Stimulated activated CD4-positive, alpha-beta T cell treated with anti-CD3 and anti-CD28 coated beads, Interleukin-1b, Interleukin-23, amount 100 ng/mL, for 1 hour (primary cell): ENCODE measurements at regions not wholly inside any gene's neighbourhood (a gene's known extent, or its start where the extent isn't known, plus 50 kb on each side); places are given as distances from the start of the nearest gene placed in this dataset.

Source experiments
- DNase-seq, 2 donors: peaks; one replicate each; pipeline ENCODE4 v3.0.0-alpha.2; 2020; ENCODE audit warnings: low read depth in 2 of 2

- no peak for DNase-seq
Observed at GRCh38 chr1:234734869-234735268, 124.9 kb upstream of the IRF2BP2 start.

- no peak for DNase-seq
Observed at GRCh38 chr1:234734412-234734835, 124.4 kb upstream of the IRF2BP2 start.

GRCh38 chr1:234733427-234733826 is 123.4 kb upstream of the IRF2BP2 start:
- DNase-seq = no peak

GRCh38 chr1:234732671-234733390 is 122.9 kb upstream of the IRF2BP2 start:
- no peak for DNase-seq

GRCh38 chr1:234732260-234732659 is 122.3 kb upstream of the IRF2BP2 start:
- no peak for DNase-seq

- DNase-seq = no peak
Observed at GRCh38 chr1:234731569-234732085, 121.6 kb upstream of the IRF2BP2 start.

- no peak for DNase-seq
Observed at GRCh38 chr1:234730770-234731568, 121.0 kb upstream of the IRF2BP2 start.

GRCh38 chr1:234730475-234730769 is 120.4 kb upstream of the IRF2BP2 start:
- no peak for DNase-seq

GRCh38 chr1:234729561-234730474 is 119.8 kb upstream of the IRF2BP2 start:
- no peak for DNase-seq

- no peak for DNase-seq
Observed at GRCh38 chr1:234728740-234729139, 118.8 kb upstream of the IRF2BP2 start.

GRCh38 chr1:234727018-234727940 is 117.3 kb upstream of the IRF2BP2 start:
- no peak for DNase-seq

- DNase-seq = no peak
Observed at GRCh38 chr1:234726359-234726943, 116.5 kb upstream of the IRF2BP2 start.

GRCh38 chr1:234725177-234726132 is 115.5 kb upstream of the IRF2BP2 start:
- DNase-seq = no peak

- DNase-seq = no peak
Observed at GRCh38 chr1:234724516-234725176, 114.7 kb upstream of the IRF2BP2 start.

- peak; percentile 28 to 43 for DNase-seq
Observed at GRCh38 chr1:234722904-234723720, 113.1 kb upstream of the IRF2BP2 start.

- no peak for DNase-seq
Observed at GRCh38 chr1:234722270-234722704, 112.3 kb upstream of the IRF2BP2 start.

GRCh38 chr1:234721476-234722269 is 111.7 kb upstream of the IRF2BP2 start:
- DNase-seq = no peak
